Stimulated activated CD4-positive, alpha-beta T cell treated with anti-CD3 and anti-CD28 coated beads, Interleukin-2, amount 100 ng/mL, for 48 hours (primary cell): ENCODE measurements at regions not wholly inside any gene's neighbourhood (a gene's known extent, or its start where the extent isn't known, plus 50 kb on each side); places are given as distances from the start of the nearest gene placed in this dataset.

ENCODE experiments used
- DNase-seq, 2 donors: peaks; one replicate each; pipeline ENCODE4 v3.0.0-alpha.2; 2020

GRCh38 chr13:34256236-34256635 lies 438.3 kb downstream of the RFC3 start:
- DNase-seq, result no peak

- DNase-seq, result no peak
These were observed 440.0 kb downstream of the RFC3 start for GRCh38 chr13:34257966-34258365.

- no peak for DNase-seq
These were observed 440.9 kb downstream of the RFC3 start for GRCh38 chr13:34258646-34259386.

GRCh38 chr13:34263681-34264080 lies 445.7 kb downstream of the RFC3 start:
- DNase-seq, result no peak

GRCh38 chr13:34265046-34265679 lies 447.2 kb downstream of the RFC3 start:
- no peak for DNase-seq

- DNase-seq, result no peak
These were observed 458.8 kb downstream of the RFC3 start for GRCh38 chr13:34276764-34277163.

- no peak for DNase-seq
These were observed 460.0 kb downstream of the RFC3 start for GRCh38 chr13:34277936-34278335.

GRCh38 chr13:34278780-34279179 lies 460.8 kb downstream of the RFC3 start:
- no peak for DNase-seq

- DNase-seq, result no peak
These were observed 472.7 kb downstream of the RFC3 start for GRCh38 chr13:34290661-34291060.

- no peak for DNase-seq
These were observed 476.7 kb downstream of the RFC3 start for GRCh38 chr13:34294483-34295129.

- DNase-seq, result no peak
These were observed 482.6 kb downstream of the RFC3 start for GRCh38 chr13:34300559-34300958.

- no peak for DNase-seq
These were observed 484.6 kb downstream of the RFC3 start for GRCh38 chr13:34302596-34302995.

- no peak for DNase-seq
These were observed 485.4 kb downstream of the RFC3 start for GRCh38 chr13:34303346-34303745.

- no peak for DNase-seq
These were observed 489.7 kb downstream of the RFC3 start for GRCh38 chr13:34307607-34308006.

- DNase-seq, result no peak
These were observed 490.8 kb downstream of the RFC3 start for GRCh38 chr13:34308725-34309124.

GRCh38 chr13:34310539-34310938 lies 492.6 kb downstream of the RFC3 start:
- DNase-seq, result no peak

- no peak for DNase-seq
These were observed 493.3 kb downstream of the RFC3 start for GRCh38 chr13:34311251-34311650.

GRCh38 chr13:34312578-34312977 lies 494.6 kb downstream of the RFC3 start:
- no peak for DNase-seq

GRCh38 chr13:34320084-34320483 lies 502.1 kb downstream of the RFC3 start:
- no peak for DNase-seq

- DNase-seq, result no peak
These were observed 504.2 kb downstream of the RFC3 start for GRCh38 chr13:34322014-34322742.

- no peak for DNase-seq
These were observed 504.8 kb downstream of the RFC3 start for GRCh38 chr13:34322743-34323074.

GRCh38 chr13:34335014-34336007 lies 517.4 kb downstream of the RFC3 start:
- DNase-seq, result no peak
